Cardiac septum (tissue), 1 donor: ENCODE measurements at regions not wholly inside any gene's neighbourhood (a gene's known extent, or its start where the extent isn't known, plus 50 kb on each side); places are given as distances from the start of the nearest gene placed in this dataset.
"Not testable (repeated sequence)": the region's sequence is repeated elsewhere in the genome, so short reads cannot be mapped to it uniquely, and the experiment has no call there.

Experiments used
- DNase-seq: peaks from one replicate; pipeline ENCODE4 v3.0.0-alpha.2; 2020; ENCODE audit warnings: low spot score
- intact Hi-C: fragments of 100-400 bp; cut with DNase I; formaldehyde crosslinking; loops from one replicate; pipeline ENCODE4 v1.14.0; 2022
- donor health status: DM: no; HTN: no; CAD: no.

DNA sequence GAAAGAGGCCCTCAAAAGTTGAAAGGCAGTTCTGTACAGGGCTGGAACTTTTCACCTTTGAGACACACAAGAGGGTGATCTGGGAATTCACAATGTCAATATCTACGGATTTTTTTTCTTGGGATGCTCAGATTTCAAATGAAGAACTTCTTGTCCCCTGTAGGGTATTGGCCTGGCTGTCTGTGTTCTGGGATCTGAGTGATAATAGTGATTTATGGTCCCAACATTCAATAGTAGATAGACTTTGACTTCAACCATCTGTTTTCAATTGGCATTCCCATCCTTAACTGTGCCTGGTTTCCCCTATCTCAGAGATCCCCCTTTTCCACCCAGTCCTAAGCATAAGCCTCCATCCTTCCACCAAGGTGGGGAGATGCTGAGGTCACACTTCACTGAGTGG is 274.1 kb downstream of the COG6 start:
- intact Hi-C loops, result no loop called here
- no peak for DNase-seq

- intact Hi-C loops, result no loop called here
- no peak for DNase-seq
Measured at GRCh38 chr13:39930060-39930459, 274.6 kb downstream of the COG6 start.

GRCh38 chr13:39930544-39931444 is 275.3 kb downstream of the COG6 start:
- no peak for DNase-seq
- intact Hi-C loops, result no loop called here

DNA sequence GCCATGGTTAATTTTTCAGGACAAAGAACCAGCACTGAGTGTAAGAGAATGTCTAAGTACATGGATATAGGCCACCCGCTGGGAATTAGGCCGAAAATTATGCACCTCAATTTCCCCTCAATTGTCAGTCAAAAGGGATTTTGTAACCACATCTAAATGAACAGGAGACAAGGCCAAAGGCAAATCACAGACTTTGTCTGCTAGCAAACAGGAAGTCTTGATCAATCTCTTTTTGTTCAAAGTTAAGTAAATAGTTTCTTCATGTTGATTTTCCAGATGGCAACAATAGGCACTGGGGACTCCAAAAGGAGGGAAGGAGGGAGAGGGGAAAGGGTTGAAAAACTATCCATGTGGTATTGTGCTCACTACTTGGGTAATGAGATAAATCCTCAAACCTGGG is 276.0 kb downstream of the COG6 start:
- intact Hi-C loops, result no loop called here
- DNase-seq, result no peak

- intact Hi-C loops, DNase-seq: not testable (repeated sequence)
Measured at GRCh38 chr13:39932514-39932913, 277.1 kb downstream of the COG6 start.

- intact Hi-C loops, result no loop called here
Measured at GRCh38 chr13:39935155-39935554, 279.7 kb downstream of the COG6 start.

DNA sequence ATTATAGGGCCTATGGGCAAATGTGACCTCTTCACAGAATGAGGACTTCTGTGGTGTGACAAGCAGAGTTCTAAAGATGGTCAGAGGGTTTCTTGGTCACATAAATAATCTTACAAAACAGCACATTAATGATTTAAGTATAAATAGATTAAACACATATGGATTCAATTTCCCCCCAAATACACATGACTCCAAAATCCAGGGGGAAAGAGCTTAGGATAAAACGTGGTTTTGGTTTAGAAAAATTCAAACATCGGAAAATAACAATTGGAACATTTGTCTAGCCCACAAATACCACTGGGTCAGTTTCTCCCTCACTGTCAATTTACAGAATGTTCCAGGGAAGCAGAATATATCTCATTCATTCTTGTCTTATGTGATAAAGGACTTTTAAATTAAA is 283.1 kb downstream of the COG6 start:
- DNase-seq, result no peak
- intact Hi-C loops, result no loop called here

More at GRCh38 chr13:39935155-39935554, 279.7 kb downstream of the COG6 start:
- DNase-seq, result no peak

DNA sequence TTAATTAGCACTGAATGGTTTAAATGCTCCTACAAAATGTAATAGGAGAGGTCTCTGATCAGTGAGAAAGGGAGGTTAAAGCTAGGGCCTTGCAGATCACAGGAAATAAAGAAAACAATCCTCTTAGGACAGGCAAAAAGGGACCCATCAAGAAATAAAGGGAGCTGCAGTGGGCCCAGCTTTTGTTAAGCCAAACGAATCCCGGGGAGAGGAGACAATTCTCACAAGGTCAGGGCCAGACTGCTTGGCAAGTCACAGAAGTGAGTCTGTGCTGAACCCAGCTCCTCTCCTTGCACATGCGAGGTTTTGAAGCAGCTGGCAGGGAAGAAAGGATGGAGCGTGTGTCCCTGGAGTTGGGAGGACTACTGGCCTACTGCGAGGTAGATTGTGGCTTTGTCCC is 285.8 kb downstream of the COG6 start:
- intact Hi-C loops, result loop anchor here (5.0 to 10.0 kb wide), 4 partner anchors 124 to 741 kb away; no protein-coding TSS in a partner anchor
- no peak for DNase-seq

GRCh38 chr13:39941911-39942551 is 286.6 kb downstream of the COG6 start:
- DNase-seq, result no peak
- intact Hi-C loops, result loop anchor here (5.0 to 10.0 kb wide), 4 partner anchors 123 to 740 kb away; no protein-coding TSS in a partner anchor

DNA sequence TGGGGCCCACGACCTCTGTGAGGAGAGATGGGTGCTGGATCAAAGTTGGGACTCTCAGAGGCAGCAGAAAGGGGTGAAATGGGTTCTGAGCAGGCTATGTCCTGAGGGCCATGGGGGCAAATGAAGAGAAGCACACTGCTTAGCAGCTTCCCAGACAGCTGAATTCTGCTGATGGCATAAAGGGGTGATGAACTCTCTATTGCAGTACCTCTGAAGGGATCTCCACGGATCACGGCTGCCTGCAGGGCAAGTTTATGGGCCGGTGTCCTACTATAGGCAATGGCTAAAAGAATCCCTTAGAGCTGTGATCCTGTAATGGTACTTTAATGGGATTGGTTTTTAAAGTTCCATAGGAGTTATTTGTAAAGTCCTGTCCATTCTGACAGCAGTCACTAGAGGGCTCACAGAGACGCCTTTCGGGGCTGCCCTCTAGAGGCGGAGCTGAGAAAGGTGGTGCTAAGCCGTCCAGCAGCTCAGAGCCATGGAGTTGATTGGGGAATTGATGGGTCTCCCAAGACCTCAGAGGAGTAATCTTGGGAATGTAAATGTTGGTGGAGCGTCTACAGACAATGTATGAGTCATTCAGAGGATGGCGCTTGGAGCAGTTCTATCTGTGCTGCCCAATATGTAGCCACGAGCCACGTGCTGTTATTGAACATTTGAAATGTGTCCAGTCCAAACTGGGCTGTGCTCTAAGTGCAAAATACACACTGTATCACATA is 287.3 kb downstream of the COG6 start:
- no peak for DNase-seq
- intact Hi-C loops, result loop anchor here (5.0 to 10.0 kb wide), 4 partner anchors 122 to 740 kb away; no protein-coding TSS in a partner anchor

GRCh38 chr13:39943711-39944110 is 288.2 kb downstream of the COG6 start:
- DNase-seq, result no peak
- intact Hi-C loops, result loop anchor here (5.0 to 10.0 kb wide), 4 partner anchors 121 to 739 kb away; no protein-coding TSS in a partner anchor

GRCh38 chr13:39945226-39945625 is 289.8 kb downstream of the COG6 start:
- no peak for DNase-seq
- intact Hi-C loops, result loop anchor here (10.0 kb wide), 2 partner anchors 120 to 260 kb away; no protein-coding TSS in a partner anchor

DNA sequence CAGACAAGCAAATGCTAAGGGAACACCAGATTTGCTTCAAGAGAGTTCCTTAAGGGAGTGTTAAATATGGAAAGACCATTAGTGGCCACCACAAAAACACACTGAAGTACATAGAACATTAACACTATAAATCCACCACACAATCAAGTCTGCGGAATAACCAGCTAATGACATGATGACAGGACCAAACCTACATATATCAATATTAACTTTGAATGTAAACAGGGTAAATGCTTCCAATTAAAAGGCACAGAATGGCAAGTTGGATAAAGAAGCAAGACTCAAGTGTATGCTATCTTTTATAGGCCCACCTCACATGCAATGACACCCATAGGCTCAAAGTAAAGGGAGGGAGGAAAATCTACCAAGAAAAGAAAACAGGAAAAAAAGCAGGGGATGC is 291.3 kb downstream of the COG6 start:
- no peak for DNase-seq
- intact Hi-C loops, result loop anchor here (10.0 kb wide), 2 partner anchors 118 to 262 kb away; no protein-coding TSS in a partner anchor

- DNase-seq, result no peak
- intact Hi-C loops, result no loop called here
Measured at GRCh38 chr13:39951301-39951700, 295.8 kb downstream of the COG6 start.

DNA sequence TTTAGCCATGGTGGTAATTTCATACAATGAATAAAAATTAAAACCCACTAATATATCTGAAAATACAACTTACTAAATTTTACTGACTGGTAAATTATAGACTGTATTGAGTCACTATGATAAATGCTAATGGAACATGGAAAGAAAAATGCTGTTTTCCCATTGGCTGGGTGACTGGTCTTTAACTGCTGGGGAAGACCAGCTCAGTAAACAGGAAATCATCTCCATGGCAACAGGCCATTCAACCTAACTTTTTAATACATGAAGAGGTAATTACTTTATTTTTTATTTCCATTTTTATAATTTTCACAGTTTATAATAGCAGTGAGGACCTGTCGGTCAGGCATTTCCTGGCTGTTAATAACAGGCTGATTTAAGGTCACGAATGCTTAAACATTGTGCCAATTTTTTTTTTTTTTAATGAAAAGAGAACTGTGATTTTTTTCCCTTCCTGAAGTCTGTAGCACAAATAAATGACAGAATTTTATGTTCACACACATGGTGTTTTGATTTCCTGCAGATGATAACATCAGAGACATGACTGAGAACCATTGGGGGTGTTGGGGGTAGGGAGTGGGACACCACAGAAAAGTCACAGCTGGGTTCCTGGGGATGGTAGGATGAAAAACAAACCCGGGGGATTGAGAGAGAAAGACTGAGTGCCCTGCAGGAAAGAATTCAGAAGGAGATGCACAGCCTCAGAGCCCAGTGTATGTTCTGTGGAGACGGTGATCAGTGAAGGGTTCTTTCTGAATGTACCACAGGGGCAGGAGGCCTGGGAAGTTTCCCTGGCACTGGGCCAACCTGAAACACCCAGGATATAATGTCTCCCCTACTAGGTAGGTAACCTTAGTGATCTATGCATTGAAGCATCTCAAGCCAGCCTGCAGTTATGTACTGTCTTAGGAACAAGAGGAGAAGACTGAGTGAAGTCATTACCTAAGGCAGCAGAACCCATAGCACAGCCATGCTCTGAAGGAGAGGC is 297.1 kb downstream of the COG6 start:
- no peak for DNase-seq
- intact Hi-C loops, result no loop called here

DNA sequence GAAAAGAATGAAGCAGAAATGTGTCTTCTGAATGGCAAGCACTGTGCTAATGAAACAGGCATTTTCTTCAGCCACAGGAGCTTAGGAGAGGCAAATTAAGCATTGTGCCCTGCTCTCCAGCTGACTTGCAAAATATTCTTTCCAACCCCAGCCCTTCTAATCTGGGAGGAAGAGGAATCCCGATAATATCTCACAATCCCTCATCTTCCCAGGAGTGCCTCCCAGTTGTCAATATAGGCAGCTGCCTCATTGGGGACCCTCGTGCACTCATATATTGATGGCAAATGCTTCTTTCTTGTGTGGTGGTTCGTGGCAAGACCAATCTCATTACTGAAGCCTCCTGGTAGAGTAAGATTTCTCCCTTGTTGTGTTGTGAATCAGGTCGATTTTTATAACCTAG is 299.0 kb downstream of the COG6 start:
- intact Hi-C loops, result no loop called here
- DNase-seq, result no peak

GRCh38 chr13:39955560-39955959 is 300.1 kb downstream of the COG6 start:
- DNase-seq, result no peak
- intact Hi-C loops, result no loop called here

- intact Hi-C loops, result no loop called here
Measured at GRCh38 chr13:39956036-39956435, 300.6 kb downstream of the COG6 start.

More at GRCh38 chr13:39956036-39956435, 300.6 kb downstream of the COG6 start:
- no peak for DNase-seq
